ENCODE measurements at regions not wholly inside any gene's neighbourhood (a gene's known extent, or its start where the extent isn't known, plus 50 kb on each side); places are given as distances from the start of the nearest gene placed in this dataset.

- DNase-seq = no peak
These were observed 230.8 kb downstream of the NUAK1 start for GRCh38 chr12:105907982-105908381.

DNA sequence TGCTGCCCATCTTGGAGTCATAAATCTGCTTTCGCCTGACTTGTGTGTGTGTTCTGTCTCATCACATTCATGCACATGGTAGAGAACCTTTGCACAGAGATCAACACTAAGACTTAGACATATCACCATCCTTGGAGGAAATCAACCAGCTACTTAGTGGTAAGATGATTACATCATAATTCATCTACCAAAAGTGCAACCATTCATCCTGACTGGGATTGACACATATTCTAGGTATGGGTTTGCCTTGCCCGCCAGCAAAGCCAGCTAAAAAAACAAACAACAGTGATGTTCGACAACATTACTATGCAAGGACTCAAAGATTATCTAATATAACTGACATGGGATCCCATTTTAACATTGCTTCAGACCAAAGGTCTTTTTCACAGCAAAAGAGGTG, 228.7 kb downstream of the NUAK1 start:
- no peak for DNase-seq

- no peak for DNase-seq
These were observed 226.8 kb downstream of the NUAK1 start for GRCh38 chr12:105911966-105912365.

DNA sequence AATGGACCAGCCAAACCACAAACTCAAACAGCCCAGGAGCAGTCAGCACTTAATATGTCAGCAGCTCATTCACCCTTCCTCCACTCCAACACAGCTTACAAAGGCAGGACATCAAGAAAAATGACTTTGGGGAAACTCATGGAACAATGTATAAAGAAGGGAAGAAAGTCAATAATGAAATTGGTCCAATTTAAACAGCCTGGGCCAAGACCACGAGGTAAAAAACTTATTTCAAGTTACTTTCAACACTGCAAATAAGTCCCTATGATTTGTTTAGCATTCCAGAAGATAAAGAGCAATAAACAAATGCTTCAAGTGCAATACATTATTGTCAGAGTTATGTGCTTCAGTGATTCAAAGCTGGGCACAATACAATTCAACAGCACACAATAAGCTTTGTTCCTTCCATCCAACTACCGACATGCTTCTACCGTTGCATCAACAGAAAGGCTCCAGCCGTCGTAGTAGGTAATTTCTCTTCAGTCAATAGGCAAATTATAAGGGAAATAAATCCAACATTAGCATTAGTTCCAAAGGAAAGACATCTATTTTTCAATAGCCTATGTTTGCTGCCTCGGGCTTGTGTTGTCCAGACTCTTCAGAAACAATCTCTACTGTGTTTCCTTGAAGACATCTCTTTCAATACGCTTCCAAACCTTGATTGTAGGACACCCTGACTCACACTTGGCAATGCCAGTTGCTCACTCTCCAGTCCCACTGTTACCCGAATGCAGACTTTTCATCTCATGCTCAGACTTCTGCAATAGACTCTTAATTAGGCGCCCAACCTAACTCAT, 225.7 kb downstream of the NUAK1 start:
- DNase-seq = no peak

- DNase-seq = no peak
These were observed 222.6 kb downstream of the NUAK1 start for GRCh38 chr12:105915997-105916759.

DNA sequence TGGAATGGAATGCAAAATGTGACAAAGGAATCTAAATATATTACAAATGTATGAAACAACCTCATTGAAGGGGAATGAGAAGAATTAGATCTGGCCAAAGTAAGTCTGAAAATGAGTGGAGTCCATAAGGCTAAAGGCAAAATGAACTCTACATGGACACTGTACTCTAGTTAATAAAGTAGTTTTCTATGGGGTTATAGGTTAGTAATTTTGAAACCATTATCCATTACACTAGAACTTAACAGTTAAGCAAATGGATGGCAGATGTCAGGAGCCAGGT, 222.1 kb downstream of the NUAK1 start:
- DNase-seq = no peak

DNA sequence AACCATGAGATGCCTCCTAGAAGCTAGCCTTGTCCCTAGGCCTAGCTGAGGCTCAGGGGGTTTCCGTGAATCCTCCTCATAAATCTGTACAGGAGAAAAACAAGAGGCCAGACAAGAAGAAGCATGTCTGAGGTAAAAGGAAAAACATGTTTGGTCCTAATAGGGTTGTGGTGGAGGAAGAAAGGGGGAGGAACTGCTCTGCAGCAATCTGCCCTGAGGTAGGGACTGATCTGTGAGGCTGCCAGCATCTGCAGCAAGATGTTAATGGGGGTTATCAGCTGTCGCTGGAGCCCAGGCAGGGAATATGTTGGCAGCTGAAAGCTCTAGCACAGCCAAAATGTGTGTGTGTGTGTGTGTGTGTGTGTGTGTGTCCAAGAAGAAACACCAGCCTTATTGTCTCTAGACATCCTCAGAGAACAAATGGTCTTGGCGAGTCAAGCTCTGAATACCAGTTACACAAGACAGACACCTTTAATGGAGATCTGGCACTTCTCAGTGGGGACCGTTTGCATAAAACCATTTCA, 218.5 kb downstream of the NUAK1 start:
- no peak for DNase-seq

DNA sequence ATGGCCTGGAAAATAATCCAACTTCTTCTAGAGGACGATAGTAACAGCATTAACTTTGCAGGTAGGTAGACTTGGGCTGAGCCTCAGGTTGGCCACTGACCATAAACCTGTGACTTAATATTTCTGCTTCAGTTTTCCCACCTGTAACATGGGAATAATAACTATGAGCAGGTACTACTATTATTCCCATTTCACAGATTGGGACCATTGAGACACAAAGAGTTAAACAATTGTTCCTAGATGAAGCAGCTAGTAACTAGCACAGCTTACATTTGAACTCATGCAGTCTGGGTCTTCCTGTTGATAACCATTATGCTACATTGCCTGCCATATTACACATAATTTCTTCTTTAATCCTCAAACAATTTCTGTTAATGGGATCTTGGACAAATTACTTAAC, 217.7 kb downstream of the NUAK1 start:
- no peak for DNase-seq

DNA sequence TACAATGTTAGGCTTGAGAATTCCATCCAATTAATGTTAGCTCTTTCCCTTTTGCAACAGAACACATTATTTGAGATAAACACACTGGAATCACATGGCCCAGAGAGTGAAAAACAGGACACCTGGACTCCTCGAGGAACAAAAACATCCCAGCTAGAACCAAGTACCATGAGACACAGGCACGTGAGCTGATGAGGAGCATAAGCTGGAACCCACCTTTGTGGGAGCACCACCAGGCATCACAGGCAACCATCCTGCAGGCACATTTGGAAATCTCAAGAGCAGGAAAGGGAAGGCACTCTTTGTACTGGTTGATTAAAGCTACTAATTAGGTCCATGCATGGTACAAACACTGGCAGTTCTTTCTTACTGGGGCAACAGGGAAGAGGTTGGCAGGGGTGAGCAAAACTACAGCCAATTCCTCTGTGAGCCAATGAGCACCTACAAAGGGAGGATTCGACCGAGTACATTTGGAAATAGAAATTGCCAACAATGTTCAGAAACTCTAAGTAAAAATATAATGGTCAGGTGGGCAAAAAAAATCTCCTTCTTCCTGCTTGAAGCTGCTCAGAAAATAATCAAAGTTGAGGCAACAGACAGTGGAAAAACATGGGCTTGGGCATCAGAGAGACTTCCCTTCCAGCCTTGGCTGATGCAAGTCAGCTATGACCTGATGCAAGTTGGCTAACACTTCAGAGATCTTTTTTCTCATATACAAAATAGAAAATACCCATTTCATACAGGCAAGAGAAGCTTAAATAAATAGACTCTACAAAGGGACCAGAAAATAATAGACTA, 216.7 kb downstream of the NUAK1 start:
- DNase-seq = no peak

GRCh38 chr12:105922670-105923102, 216.1 kb downstream of the NUAK1 start:
- DNase-seq = no peak

GRCh38 chr12:105924526-105925208, 214.1 kb downstream of the NUAK1 start:
- no peak for DNase-seq

DNA sequence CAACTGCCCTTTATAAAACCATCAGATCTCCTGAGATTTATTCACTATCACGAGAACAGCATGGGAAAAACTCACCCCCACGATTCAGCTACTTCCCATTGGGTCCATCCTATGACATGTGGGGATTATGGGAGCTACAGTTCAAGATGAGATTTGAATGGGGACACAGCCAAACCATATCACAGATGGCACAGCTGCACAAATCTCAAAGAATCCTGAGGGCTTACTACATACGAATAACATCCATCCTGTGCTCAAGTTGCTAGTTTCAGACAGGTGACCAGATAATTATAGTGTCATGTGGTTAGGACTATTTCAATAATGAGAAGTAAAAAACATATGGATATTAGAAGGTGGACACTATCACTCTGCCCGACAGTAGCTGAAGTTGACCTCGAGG, 211.2 kb downstream of the NUAK1 start:
- no peak for DNase-seq

DNA sequence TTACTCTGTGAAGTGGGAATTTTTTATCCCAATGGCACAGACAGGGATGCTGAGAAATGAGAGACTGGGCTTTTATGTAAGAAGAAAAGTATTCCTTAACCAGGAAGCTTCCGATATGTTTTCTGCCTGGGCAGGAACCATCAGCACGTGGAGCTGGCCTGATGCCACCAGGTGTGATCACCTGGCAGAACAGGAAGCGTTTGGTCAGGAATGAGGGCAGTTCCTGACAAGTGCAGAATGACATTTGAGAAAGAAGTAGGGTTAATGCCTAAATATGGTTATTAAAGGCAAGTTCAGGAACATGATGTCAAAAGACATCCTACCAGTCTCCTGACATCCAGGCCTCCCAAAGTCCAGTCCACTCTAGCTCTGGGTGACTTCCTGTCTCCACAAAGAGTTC, 210.3 kb downstream of the NUAK1 start:
- DNase-seq = no peak

DNA sequence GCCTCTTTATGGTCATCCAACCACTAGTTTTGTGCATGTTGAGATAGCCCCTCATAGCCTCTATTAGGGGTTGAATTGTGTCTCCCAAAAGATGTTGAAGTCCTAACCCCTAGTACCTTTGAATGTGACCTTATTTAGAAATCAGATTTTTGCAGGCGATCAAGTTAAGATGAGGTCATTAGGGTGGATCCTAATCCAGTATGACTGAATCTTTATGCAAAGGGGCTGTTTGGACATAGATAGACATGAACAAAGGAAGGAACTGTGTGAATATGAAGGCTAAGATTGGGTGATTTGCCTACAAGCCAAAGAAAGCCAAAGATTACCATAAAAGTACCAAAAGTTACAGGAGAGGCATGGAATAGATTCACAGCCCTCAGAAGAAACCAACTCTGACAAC, 209.6 kb downstream of the NUAK1 start:
- no peak for DNase-seq

DNA sequence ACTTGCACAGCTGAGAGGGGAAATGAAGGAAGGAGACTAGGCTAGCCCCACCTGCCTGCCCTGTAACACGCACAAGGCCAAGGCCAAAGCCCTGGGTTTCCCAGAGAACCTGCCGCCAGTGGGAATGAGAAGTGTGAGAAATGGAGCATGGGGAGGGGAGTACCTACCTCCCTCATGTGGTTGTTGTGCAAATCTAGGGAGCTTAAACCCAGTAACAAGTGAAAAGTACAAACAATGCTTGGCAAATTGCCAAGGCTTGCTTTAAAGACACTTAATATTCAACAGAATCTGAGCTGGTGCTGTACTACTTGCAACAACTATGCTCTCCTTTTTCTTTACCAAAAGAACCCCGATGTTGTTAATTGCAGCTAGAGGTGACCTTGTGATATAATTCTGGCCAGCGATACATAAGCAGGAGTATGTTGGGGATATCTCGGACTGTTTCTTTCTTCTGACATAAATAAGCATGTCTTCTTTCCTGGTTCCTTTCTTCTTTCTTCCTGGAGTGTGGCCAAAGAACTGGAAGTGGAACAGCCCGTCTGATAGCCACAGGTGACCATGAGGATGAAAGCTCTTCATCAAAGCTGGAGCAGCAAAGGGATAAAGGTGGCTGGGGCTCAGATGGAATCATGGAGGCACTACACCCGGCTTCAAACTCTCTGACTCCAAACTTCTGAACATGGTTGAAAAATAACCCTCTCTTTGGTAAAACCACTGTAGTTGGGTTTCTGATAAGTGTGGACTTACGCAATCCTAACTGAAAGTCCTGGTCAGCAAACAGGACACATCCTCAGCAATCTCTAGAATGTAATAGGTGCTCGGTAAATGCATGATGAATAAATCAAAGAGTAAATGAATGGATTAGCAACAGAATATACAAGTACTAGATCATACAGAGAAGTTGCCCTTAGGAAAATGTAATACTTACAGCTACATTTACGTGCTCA, 207.9 kb downstream of the NUAK1 start:
- no peak for DNase-seq

DNA sequence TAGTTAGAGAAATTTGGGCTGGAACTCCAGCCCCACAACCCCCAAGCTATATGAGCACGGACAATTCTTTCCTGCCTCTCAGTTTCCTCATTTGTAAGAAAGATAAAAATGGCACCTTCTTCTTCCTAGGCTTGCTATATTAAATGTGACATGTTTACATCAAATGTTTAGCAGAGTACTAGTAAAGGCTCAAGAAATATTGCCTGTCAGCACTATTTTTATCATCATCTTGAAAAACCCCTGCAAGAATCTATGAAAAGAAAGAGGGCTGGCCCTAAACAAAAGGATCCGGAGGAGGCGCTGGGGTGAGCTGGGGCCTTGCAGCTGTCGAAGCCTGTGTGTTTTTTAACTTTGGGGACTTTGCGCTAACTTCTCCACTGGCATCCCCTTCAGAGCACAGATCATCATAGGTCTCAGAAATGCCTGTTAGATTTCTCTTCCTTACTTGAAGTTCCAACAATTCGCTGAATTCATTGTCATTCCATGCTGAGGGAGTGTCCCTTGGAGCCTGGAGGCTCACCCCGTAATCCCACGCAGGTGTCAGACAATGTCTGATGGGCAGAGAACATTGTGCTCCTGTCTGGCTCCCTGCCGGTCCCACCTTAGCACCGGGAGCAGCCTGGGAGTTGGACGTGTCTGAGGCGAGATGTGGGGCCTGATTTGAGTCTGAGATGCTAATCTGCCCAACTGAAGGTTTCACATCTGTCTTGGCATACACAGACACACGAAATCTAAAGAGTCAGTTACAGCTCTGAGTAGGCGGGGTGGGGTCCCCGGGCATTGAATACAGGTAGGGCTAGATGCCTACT, 206.8 kb downstream of the NUAK1 start:
- DNase-seq = no peak

- peak; percentile 7 for DNase-seq
These were observed 204.8 kb downstream of the NUAK1 start for GRCh38 chr12:105933671-105934665.

DNA sequence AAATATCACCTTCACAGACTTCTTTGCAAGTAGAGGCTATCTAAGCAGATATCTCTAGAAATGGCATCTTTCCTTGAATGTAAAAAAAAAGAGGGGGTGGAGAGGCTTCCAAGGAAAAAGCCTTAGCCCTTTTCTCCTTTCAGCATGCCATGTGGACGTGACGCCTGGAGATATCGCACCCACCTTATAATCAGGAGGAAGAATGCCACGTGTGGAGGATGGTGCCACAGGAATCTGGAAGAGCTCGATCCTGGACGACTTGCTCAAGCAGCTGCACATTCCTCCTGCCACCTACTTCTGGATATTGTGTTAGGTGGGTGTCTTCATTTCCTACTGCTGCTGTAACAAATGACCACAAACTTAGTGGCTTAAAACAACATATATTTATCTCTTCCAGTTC, 203.6 kb downstream of the NUAK1 start:
- no peak for DNase-seq

DNA sequence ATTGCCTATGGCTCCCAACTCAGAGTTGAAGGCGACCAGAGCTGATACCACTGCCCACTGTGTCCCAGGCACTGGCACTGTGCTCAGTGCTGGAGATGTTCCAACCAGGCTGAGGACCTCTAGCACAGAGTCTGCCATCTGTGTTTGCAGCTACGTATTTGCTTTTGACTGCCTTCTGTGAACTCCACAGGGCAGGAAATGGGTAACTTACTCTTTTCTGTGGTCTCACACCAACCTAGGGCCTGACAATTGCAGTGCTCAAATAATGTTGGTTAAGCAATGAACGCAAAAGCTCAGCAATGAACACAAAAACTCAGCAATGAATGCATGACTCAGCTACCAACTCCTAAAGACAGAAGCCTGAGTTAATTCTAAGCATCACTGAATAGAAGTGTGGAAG, 202.8 kb downstream of the NUAK1 start:
- DNase-seq = no peak

GRCh38 chr12:105936496-105936895, 202.3 kb downstream of the NUAK1 start:
- no peak for DNase-seq
